Ectodermal cell (in vitro differentiated cells): ENCODE measurements at regions not wholly inside any gene's neighbourhood (a gene's known extent, or its start where the extent isn't known, plus 50 kb on each side); places are given as distances from the start of the nearest gene placed in this dataset.

Experiments used
- H3K27ac ChIP-seq: 2 replicates; pipeline ENCODE4 v1.7.0; 2013; ENCODE audit warnings: mild to moderate bottlenecking, low read depth, low read length; ENCODE audit not compliant: insufficient read depth, poor library complexity, severe bottlenecking
- H3K27me3 ChIP-seq: 2 replicates; pipeline ENCODE4 v1.7.0; 2013; ENCODE audit warnings: mild to moderate bottlenecking, low read length; ENCODE audit not compliant: insufficient read depth, control insufficient read depth, poor library complexity, severe bottlenecking
- H3K36me3 ChIP-seq: one replicate; pipeline ENCODE4 v1.7.0; 2013; ENCODE audit warnings: low read length; ENCODE audit not compliant: control insufficient read depth, insufficient read depth
- H3K4me1 ChIP-seq: one replicate; pipeline ENCODE4 v1.7.0; 2013; ENCODE audit warnings: low read length; ENCODE audit not compliant: control insufficient read depth, insufficient read depth
- H3K4me3 ChIP-seq: 2 replicates; pipeline ENCODE4 v1.7.0; 2013; ENCODE audit warnings: low read depth, low read length, control low read depth; ENCODE audit not compliant: insufficient read depth
- H3K9me3 ChIP-seq: 2 replicates; pipeline ENCODE4 v1.7.0; 2013; ENCODE audit warnings: mild to moderate bottlenecking, low read length, moderate library complexity; ENCODE audit not compliant: control insufficient read depth
- WGBS, 2 experiments: methylation state at CpG; one replicate each; pipeline ENCODE4 v1.1.7; 2013; ENCODE audit warnings: missing lambda C conversion rate in 2 of 2; 5-methylcytosine and 5-hydroxymethylcytosine counted together

DNA sequence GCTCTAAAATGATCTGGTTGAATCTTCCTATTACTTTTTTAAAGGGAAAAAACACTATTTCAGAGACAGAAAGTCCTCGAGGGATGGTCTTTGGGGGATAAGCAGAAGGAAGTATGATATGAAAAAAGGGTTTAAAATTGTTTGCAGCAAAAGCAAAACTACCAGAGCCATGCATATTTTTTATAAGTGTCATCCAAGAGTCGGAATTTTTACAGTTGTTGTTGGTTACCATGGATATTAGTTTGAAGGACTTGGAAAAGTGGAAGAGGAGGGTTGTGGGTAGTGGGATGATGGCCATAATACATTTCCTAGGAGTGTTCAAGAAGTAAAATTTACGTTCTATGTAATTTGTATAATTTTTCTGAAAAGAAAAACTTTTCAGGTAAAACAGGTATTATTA is 134.4 kb downstream of the PCDH7 start:
- WGBS, 2 experiments = 91 to 98% methylated on average over 3 of the region's 3 CpGs

GRCh38 chr4:30855232-30855631 is 135.1 kb downstream of the PCDH7 start:
- 90 to 91% methylated on average over 3 of the region's 3 CpGs for WGBS, 2 experiments

More for the DNA sequence above, 134.4 kb downstream of the PCDH7 start:
- Histone ChIP-seq H3K27me3 (no peaks in the 10 kb centered on the region), H3K9me3 (no peaks in the 10 kb centered on the region), H3K4me3 (no peak overlapping the region), H3K4me1 (no peaks in the 10 kb centered on the region), H3K36me3 (no peaks in the 10 kb centered on the region), H3K27ac (no peak overlapping the region)

GRCh38 chr4:30856795-30857564 is 136.8 kb downstream of the PCDH7 start:
- Histone ChIP-seq H3K4me3 (no peak overlapping the region), H3K4me1 (no peaks in the 10 kb centered on the region), H3K9me3 (no peaks in the 10 kb centered on the region), H3K27ac (no peak overlapping the region), H3K36me3 (no peaks in the 10 kb centered on the region), H3K27me3 (no peaks in the 10 kb centered on the region)
- 90 to 97% methylated on average over 2 to 5 of the region's 6 CpGs for WGBS, 2 experiments

More at GRCh38 chr4:30855232-30855631, 135.1 kb downstream of the PCDH7 start:
- Histone ChIP-seq H3K27me3 (no peaks in the 10 kb centered on the region), H3K4me3 (no peak overlapping the region), H3K36me3 (no peaks in the 10 kb centered on the region), H3K27ac (no peak overlapping the region), H3K9me3 (no peaks in the 10 kb centered on the region), H3K4me1 (no peaks in the 10 kb centered on the region)

- no peaks in the 10 kb centered on the region for H3K36me3 ChIP-seq
These were observed 140.8 kb downstream of the PCDH7 start for GRCh38 chr4:30860978-30861377.

GRCh38 chr4:30862196-30862595 is 142.0 kb downstream of the PCDH7 start:
- H3K4me3 ChIP-seq = no peak overlapping the region
- no peaks in the 10 kb centered on the region for H3K36me3 ChIP-seq
- 100% methylated on average over 1 of the region's 1 CpG; no CpG with 5 or more reads in 1 of the 2 experiments for WGBS, 2 experiments
- no peaks in the 10 kb centered on the region for H3K27me3 ChIP-seq
- no peaks in the 10 kb centered on the region for H3K9me3 ChIP-seq
- no peak overlapping the region for H3K27ac ChIP-seq
- H3K4me1 ChIP-seq = no peaks in the 10 kb centered on the region

More at GRCh38 chr4:30860978-30861377, 140.8 kb downstream of the PCDH7 start:
- Histone ChIP-seq H3K27me3 (no peaks in the 10 kb centered on the region), H3K4me1 (no peaks in the 10 kb centered on the region), H3K27ac (no peak overlapping the region), H3K9me3 (no peaks in the 10 kb centered on the region), H3K4me3 (no peak overlapping the region)
- WGBS, 2 experiments = 93% methylated on average over 3 of the region's 3 CpGs; no CpG with 5 or more reads in 1 of the 2 experiments

GRCh38 chr4:30863021-30863420 is 142.9 kb downstream of the PCDH7 start:
- 96 to 100% methylated on average over 2 of the region's 2 CpGs for WGBS, 2 experiments
- Histone ChIP-seq H3K9me3 (no peaks in the 10 kb centered on the region), H3K27me3 (no peaks in the 10 kb centered on the region), H3K4me1 (no peaks in the 10 kb centered on the region), H3K27ac (no peak overlapping the region), H3K36me3 (no peaks in the 10 kb centered on the region), H3K4me3 (no peak overlapping the region)

DNA sequence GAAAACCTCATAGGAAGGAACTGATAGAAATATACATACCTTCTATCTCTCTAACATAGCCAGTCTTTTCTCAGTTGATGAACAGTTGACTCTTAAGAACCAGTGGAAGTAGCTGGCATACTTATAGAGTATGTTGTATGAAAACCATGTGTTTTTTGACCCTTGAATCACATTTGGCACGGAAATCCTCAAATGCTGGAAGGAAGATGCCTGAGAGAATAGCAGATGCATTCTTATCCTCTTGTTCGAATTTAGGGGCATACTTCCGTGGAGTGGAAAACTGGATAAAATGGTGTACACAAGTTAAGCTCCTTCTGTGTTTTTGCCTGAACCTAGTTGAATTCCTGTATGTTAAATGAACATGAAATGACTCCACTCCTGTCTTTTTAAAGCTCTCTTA is 145.5 kb downstream of the PCDH7 start:
- Histone ChIP-seq H3K9me3 (no peaks in the 10 kb centered on the region), H3K27ac (no peak overlapping the region), H3K27me3 (no peaks in the 10 kb centered on the region), H3K36me3 (no peaks in the 10 kb centered on the region), H3K4me1 (no peaks in the 10 kb centered on the region), H3K4me3 (no peak overlapping the region)
- WGBS, 2 experiments = 88 to 95% methylated on average over 3 of the region's 3 CpGs

DNA sequence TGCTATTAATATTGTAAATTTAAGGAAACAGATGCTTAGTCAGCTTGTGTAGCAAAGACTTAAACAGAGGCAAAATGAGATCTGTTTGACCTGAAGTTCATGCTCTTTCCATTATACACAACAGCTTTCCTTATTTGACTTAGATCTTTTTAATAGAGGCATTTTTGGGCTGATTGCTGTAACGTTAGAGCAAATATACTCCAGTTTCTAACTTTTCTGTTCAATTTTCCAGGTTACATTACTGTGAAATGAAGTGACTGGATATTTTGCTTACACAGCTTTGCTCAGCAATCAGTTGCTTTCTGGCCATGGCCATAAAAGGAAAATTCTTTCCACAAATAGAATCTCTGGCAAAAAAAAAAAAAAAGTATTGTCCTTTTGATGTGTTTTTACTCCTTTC is 146.2 kb downstream of the PCDH7 start:
- Histone ChIP-seq H3K9me3 (no peaks in the 10 kb centered on the region), H3K27ac (no peak overlapping the region), H3K27me3 (no peaks in the 10 kb centered on the region), H3K36me3 (no peaks in the 10 kb centered on the region), H3K4me3 (no peak overlapping the region), H3K4me1 (no peaks in the 10 kb centered on the region)
- WGBS, 2 experiments = 100% methylated on average over 1 of the region's 1 CpG

DNA sequence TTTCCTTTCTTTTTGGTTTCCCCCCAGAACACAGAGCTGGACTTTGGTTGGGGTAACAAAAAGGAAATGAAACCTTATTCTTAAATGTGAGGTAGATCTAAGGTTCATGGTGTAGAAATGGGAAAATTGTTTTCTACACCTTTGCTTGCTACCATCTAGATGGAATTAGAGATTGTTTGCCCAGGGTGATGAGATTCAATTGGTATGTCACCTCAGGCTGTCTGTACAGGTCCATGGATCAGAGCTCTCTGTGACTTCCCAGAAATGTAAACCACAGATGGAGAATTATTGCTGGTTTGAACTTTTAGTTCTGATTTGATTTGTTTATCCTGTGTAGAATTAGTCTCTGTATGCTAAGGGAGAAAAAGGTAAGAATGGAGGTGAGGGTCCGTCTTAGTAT is 146.7 kb downstream of the PCDH7 start:
- no peaks in the 10 kb centered on the region for H3K27me3 ChIP-seq
- no peaks in the 10 kb centered on the region for H3K36me3 ChIP-seq
- H3K4me1 ChIP-seq = no peaks in the 10 kb centered on the region
- no peaks in the 10 kb centered on the region for H3K9me3 ChIP-seq
- H3K27ac ChIP-seq = no peak overlapping the region
- no peak overlapping the region for H3K4me3 ChIP-seq
- 100% methylated on average over 1 of the region's 1 CpG; no CpG with 5 or more reads in 1 of the 2 experiments for WGBS, 2 experiments

- H3K4me3 ChIP-seq = no peak overlapping the region
- 92 to 94% methylated on average over 3 of the region's 3 CpGs for WGBS, 2 experiments
- no peaks in the 10 kb centered on the region for H3K27me3 ChIP-seq
- H3K36me3 ChIP-seq = no peaks in the 10 kb centered on the region
- H3K27ac ChIP-seq = no peak overlapping the region
- H3K9me3 ChIP-seq = no peaks in the 10 kb centered on the region
- no peaks in the 10 kb centered on the region for H3K4me1 ChIP-seq
These were observed 147.3 kb downstream of the PCDH7 start for GRCh38 chr4:30867427-30867826.
